ENCODE measurements at regions not wholly inside any gene's neighbourhood (a gene's known extent, or its start where the extent isn't known, plus 50 kb on each side); places are given as distances from the start of the nearest gene placed in this dataset.

GRCh38 chr5:18394443-18394804 is 760.2 kb downstream of the TAF11L14 start:
- 62% methylated on average over 4 of the region's 4 CpGs; no CpG with 5 or more reads in 1 of the 2 experiments for WGBS, 2 experiments (ENCODE audit: extremely low coverage in 1 of 2, insufficient coverage in 1 of 2, insufficient read length in 1 of 2, insufficient replicate concordance in 2 of 2, low coverage in 1 of 2, low lambda C conversion rate in 2 of 2, missing lambda C conversion rate in 1 of 2)
- H3K36me3 ChIP-seq (ENCODE audit: control insufficient read depth in 2 of 4, insufficient read depth in 4 of 4, low read length in 3 of 4), result no peaks in the 10 kb centered on the region
- H4K8ac ChIP-seq (ENCODE audit: extremely low read depth, insufficient read depth, low read length), result no peak overlapping the region
- no peak overlapping the region for H4K91ac ChIP-seq (replicated peaks; ENCODE audit: insufficient read length, low read length)
- H2BK15ac ChIP-seq (ENCODE audit: low read length), result no peak overlapping the region
- no peak overlapping the region for H3K4me2 ChIP-seq (ENCODE audit: insufficient read depth in 1 of 2, low read depth in 2 of 2, low read length in 2 of 2)
- H2BK5ac ChIP-seq (ENCODE audit: low read depth, low read length), result no peak overlapping the region
- H2BK120ac ChIP-seq (replicated peaks; ENCODE audit: low read depth, low read length), result no peak overlapping the region
- H3K4me3 ChIP-seq (ENCODE audit: extremely low read depth in 1 of 4, insufficient read depth in 2 of 4, low read depth in 3 of 4, low read length in 4 of 4), result no peak overlapping the region
- no peak overlapping the region for H2BK20ac ChIP-seq (ENCODE audit: low read length)
- no peak overlapping the region for H3K9ac ChIP-seq (replicated peaks in 1 of 4; ENCODE audit: extremely low read depth in 1 of 4, low read depth in 3 of 4, low read length in 3 of 4)
- no peak overlapping the region for H3K14ac ChIP-seq (ENCODE audit: insufficient read length)
- no peak overlapping the region for H2AK5ac ChIP-seq (ENCODE audit: low read depth, low read length)
- no peak overlapping the region for H3K18ac ChIP-seq (ENCODE audit: extremely low read depth, low read length)
- H3K56ac ChIP-seq (replicated peaks; ENCODE audit: insufficient read length, low read depth, low read length), result no peak overlapping the region
- no peaks in the 10 kb centered on the region for H3K79me1 ChIP-seq (ENCODE audit: low read depth, low read length)
- no peak overlapping the region for H4K5ac ChIP-seq (ENCODE audit: insufficient read length, low read depth, low read length)
- FAIRE-seq, result no peak
- H3K4ac ChIP-seq (replicated peaks; ENCODE audit: insufficient read length, low read depth, low read length), result no peak overlapping the region
- H3K4me1 ChIP-seq (replicated peaks in 1 of 4; ENCODE audit: control insufficient read depth in 3 of 4, insufficient read depth in 4 of 4, low read length in 3 of 4), result peaks cover 0 to 6% (median 5%) of the 10 kb centered on the region in 4 experiments; a peak in 4 of 7 replicates
- H3K23ac ChIP-seq (ENCODE audit: insufficient read length), result no peak overlapping the region
- H2AFZ ChIP-seq (ENCODE audit: low read length), result no peak overlapping the region
- POLR2A ChIA-PET (ENCODE audit: partially characterized antibody), result no interaction called here
- TF ChIP-seq, protein P1, sequence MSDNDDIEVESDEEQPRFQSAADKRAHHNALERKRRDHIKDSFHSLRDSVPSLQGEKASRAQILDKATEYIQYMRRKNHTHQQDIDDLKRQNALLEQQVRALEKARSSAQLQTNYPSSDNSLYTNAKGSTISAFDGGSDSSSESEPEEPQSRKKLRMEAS (IDR thresholded peaks at IDR 0.05), result no peak
- TF ChIP-seq SUZ12 (IDR thresholded peaks at IDR 0.05; ENCODE audit: low read length) (no peak), TEAD4 (IDR thresholded peaks at IDR 0.05; ENCODE audit: low read depth, low read length) (no peak), NRF1 (IDR thresholded peaks at IDR 0.05; ENCODE audit: low read depth, low read length) (no peak), KDM1A (IDR thresholded peaks at IDR 0.05; ENCODE audit: borderline replicate concordance, low read length) (no peak), SIN3A (conservative IDR thresholded peaks at IDR 0.05 in 1 of 2, IDR thresholded peaks at IDR 0.05 in 1 of 2; ENCODE audit: low read depth in 1 of 2, low read length in 2 of 2) (no peak), KDM4A (IDR thresholded peaks at IDR 0.05; ENCODE audit: low read depth, low read length, severe bottlenecking) (no peak), POLR2A (IDR thresholded peaks at IDR 0.05; ENCODE audit: control extremely low read depth in 1 of 2, low read depth in 2 of 2, low read length in 2 of 2) (no peak), JUND (IDR thresholded peaks at IDR 0.05; ENCODE audit: low read length) (no peak), RAD21 (IDR thresholded peaks at IDR 0.05 in 1 of 2, conservative IDR thresholded peaks at IDR 0.05 in 1 of 2; ENCODE audit: low read depth in 2 of 2, low read length in 2 of 2) (no peak)
- H3K27me3 ChIP-seq (replicated peaks in 1 of 4; ENCODE audit: control insufficient read depth in 3 of 4, extremely low read depth in 1 of 4, insufficient read depth in 3 of 4, low read length in 3 of 4), result no peaks in the 10 kb centered on the region
- peaks cover 0 to under 1% of the 10 kb centered on the region in 2 experiments; a peak in 1 of 4 replicates for H3K9me3 ChIP-seq (ENCODE audit: insufficient read depth in 2 of 2, low read depth in 1 of 2, low read length in 1 of 2)
- H4K20me1 ChIP-seq (replicated peaks in 1 of 2; ENCODE audit: control insufficient read depth in 1 of 2, insufficient read depth in 2 of 2, low read length in 2 of 2), result no peaks in the 10 kb centered on the region
- H3K23me2 ChIP-seq (ENCODE audit: low read depth, low read length), result peaks cover 2% of the 10 kb centered on the region; the same call in 1 of the 2 replicates
- H3K79me2 ChIP-seq (ENCODE audit: control insufficient read depth in 1 of 2, insufficient read depth in 2 of 2, low read length in 2 of 2), result no peaks in the 10 kb centered on the region
- H3K27ac ChIP-seq (ENCODE audit: low read depth, low read length), result no peak overlapping the region
- DNase-seq (ENCODE audit: low read depth in 1 of 2, low spot score in 2 of 2), result no peak
- CTCF ChIA-PET (ENCODE audit: partially characterized antibody), result interaction anchor here (0.9 to 2.8 kb wide), 8 partner anchors 14 to 677 kb away, joined by 3 to 14 read pairs (median 3); no protein-coding TSS in a partner anchor
- no peak overlapping the region for H2BK12ac ChIP-seq (ENCODE audit: low read depth, low read length)

All from H1 (cell line).